NB4 (cell line): ENCODE measurements at regions not wholly inside any gene's neighbourhood (a gene's known extent, or its start where the extent isn't known, plus 50 kb on each side); places are given as distances from the start of the nearest gene placed in this dataset.

Experiments
- DNase-seq: peaks from one replicate; pipeline ENCODE4 v3.0.0; 2010; ENCODE audit warnings: low read depth
- H3K4me3 ChIP-seq: one replicate; pipeline ENCODE4 v1.5.1; 2011; ENCODE audit warnings: mild to moderate bottlenecking, low read depth, low read length, moderate library complexity
- CTCF ChIP-seq: IDR thresholded peaks from one replicate; pipeline ENCODE4 v1.5.1; 2012; ENCODE audit warnings: low read depth, low read length
- MAX ChIP-seq: IDR thresholded peaks from 2 replicates; pipeline ENCODE4 v1.6.1; 2011; ENCODE audit warnings: low read depth, low read length
- MYC ChIP-seq: IDR thresholded peaks from 2 replicates; pipeline ENCODE4 v1.6.1; 2011; ENCODE audit warnings: low read depth, low read length
- POLR2A ChIP-seq: IDR thresholded peaks from 2 replicates; pipeline ENCODE4 v1.6.1; 2011; ENCODE audit warnings: mild to moderate bottlenecking; ENCODE audit not compliant: insufficient read length; ENCODE audit errors: extremely low read depth

GRCh38 chr6:40963019-40963418 is 76.0 kb downstream of the UNC5CL start:
- no peak for DNase-seq
- no peak for TF ChIP-seq MAX
- TF ChIP-seq CTCF, result no peak
- TF ChIP-seq MYC, result no peak
- TF ChIP-seq POLR2A, result no peak
- no peak overlapping the region for H3K4me3 ChIP-seq

GRCh38 chr6:40962241-40962640 is 76.8 kb downstream of the UNC5CL start:
- peak; percentile 68 for DNase-seq
- TF ChIP-seq MAX, result no peak
- TF ChIP-seq MYC, result no peak
- H3K4me3 ChIP-seq, result no peak overlapping the region

GRCh38 chr6:40961831-40962230 is 77.2 kb downstream of the UNC5CL start:
- TF ChIP-seq POLR2A (no peak), MAX (no peak), CTCF (no peak), MYC (no peak)
- no peak overlapping the region for H3K4me3 ChIP-seq
- no peak for DNase-seq

GRCh38 chr6:40960742-40961430 is 78.1 kb downstream of the UNC5CL start:
- no peak overlapping the region for H3K4me3 ChIP-seq
- no peak for DNase-seq
- no peak for TF ChIP-seq POLR2A
- no peak for TF ChIP-seq MYC
- TF ChIP-seq MAX, result no peak
- no peak for TF ChIP-seq CTCF

GRCh38 chr6:40959781-40960327 is 79.2 kb downstream of the UNC5CL start:
- no peak for DNase-seq
- no peak overlapping the region for H3K4me3 ChIP-seq
- TF ChIP-seq CTCF (no peak), MAX (no peak), POLR2A (no peak), MYC (no peak)

- H3K4me3 ChIP-seq, result no peak overlapping the region
- TF ChIP-seq MAX (no peak), MYC (no peak), CTCF (no peak), POLR2A (no peak)
- DNase-seq, result no peak
Measured at GRCh38 chr6:40958738-40959137, 80.3 kb downstream of the UNC5CL start.
